DND-41 (cell line): ENCODE measurements at regions not wholly inside any gene's neighbourhood (a gene's known extent, or its start where the extent isn't known, plus 50 kb on each side); places are given as distances from the start of the nearest gene placed in this dataset.

Experiments used
- ATAC-seq: fragments of 200-7000 bp; cut with Tn5 transposase; 3 replicates; pipeline ENCODE4 v1.9.1; 2021; ENCODE audit warnings: low read depth; ENCODE audit not compliant: insufficient read depth
- DNase-seq: peaks from one replicate; pipeline ENCODE4 v3.0.0-alpha.2; 2020
- H2AFZ ChIP-seq: 2 replicates; pipeline ENCODE4 v1.6.0; 2012; ENCODE audit warnings: low read depth, low read length
- H3K27ac ChIP-seq: 2 replicates; pipeline ENCODE4 v1.5.1; 2012; ENCODE audit warnings: low read length, inconsistent platforms
- H3K27me3 ChIP-seq: fragments of 200-600 bp; sonication (generic); 2 replicates; pipeline ENCODE4 v1.6.0; 2012; ENCODE audit warnings: low read length, mild to moderate bottlenecking, inconsistent platforms; ENCODE audit not compliant: insufficient read depth, poor library complexity
- H3K36me3 ChIP-seq: 2 replicates; pipeline ENCODE4 v1.5.1; 2012; ENCODE audit warnings: low read length, inconsistent platforms; ENCODE audit not compliant: insufficient read depth
- H3K4me1 ChIP-seq: 2 replicates; pipeline ENCODE4 v1.5.1; 2012; ENCODE audit warnings: mild to moderate bottlenecking, low read length; ENCODE audit not compliant: insufficient read depth
- H3K4me2 ChIP-seq: 2 replicates; pipeline ENCODE4 v1.6.0; 2012; ENCODE audit warnings: mild to moderate bottlenecking, moderate library complexity, low read length, inconsistent platforms; ENCODE audit not compliant: insufficient read depth
- H3K4me3 ChIP-seq, 2 experiments: fragments of 200-600 bp in 1 of 2; shearing (Covaris generic) in 1 of 2; 2 replicates each; pipeline ENCODE4 v1.5.1; 2012 to 2016; ENCODE audit warnings: inconsistent platforms in 2 of 2, low read length in 2 of 2, mild to moderate bottlenecking in 2 of 2, low read depth in 1 of 2, moderate library complexity in 1 of 2
- H3K79me2 ChIP-seq: 2 replicates; pipeline ENCODE4 v1.6.0; 2012; ENCODE audit warnings: low read length, inconsistent platforms; ENCODE audit not compliant: insufficient read depth
- H3K9ac ChIP-seq: 2 replicates; pipeline ENCODE4 v1.6.0; 2012; ENCODE audit warnings: low read depth, mild to moderate bottlenecking, inconsistent platforms, low read length, moderate library complexity
- H3K9me3 ChIP-seq: 2 replicates; pipeline ENCODE4 v1.5.1; 2012; ENCODE audit warnings: low read length, moderate library complexity, mild to moderate bottlenecking, inconsistent platforms; ENCODE audit not compliant: insufficient read depth, severe bottlenecking
- H4K20me1 ChIP-seq: 2 replicates; pipeline ENCODE4 v1.6.0; 2012; ENCODE audit warnings: low read length; ENCODE audit not compliant: insufficient read depth
- EZH2 ChIP-seq: IDR thresholded peaks from 3 replicates; pipeline ENCODE4 v1.6.1; 2012; ENCODE audit warnings: borderline replicate concordance, low read depth, mild to moderate bottlenecking, moderate library complexity, low read length, inconsistent platforms; ENCODE audit not compliant: severe bottlenecking
- TF ChIP-seq, protein P1 (sequence below): IDR thresholded peaks from 2 replicates; pipeline ENCODE4 v1.5.1; 2012; ENCODE audit warnings: borderline replicate concordance, low read length, moderate library complexity, mild to moderate bottlenecking; ENCODE audit not compliant: poor library complexity, severe bottlenecking; ENCODE audit errors: extremely low read depth

- H3K27ac ChIP-seq = no peak overlapping the region
- TF ChIP-seq, protein P1, sequence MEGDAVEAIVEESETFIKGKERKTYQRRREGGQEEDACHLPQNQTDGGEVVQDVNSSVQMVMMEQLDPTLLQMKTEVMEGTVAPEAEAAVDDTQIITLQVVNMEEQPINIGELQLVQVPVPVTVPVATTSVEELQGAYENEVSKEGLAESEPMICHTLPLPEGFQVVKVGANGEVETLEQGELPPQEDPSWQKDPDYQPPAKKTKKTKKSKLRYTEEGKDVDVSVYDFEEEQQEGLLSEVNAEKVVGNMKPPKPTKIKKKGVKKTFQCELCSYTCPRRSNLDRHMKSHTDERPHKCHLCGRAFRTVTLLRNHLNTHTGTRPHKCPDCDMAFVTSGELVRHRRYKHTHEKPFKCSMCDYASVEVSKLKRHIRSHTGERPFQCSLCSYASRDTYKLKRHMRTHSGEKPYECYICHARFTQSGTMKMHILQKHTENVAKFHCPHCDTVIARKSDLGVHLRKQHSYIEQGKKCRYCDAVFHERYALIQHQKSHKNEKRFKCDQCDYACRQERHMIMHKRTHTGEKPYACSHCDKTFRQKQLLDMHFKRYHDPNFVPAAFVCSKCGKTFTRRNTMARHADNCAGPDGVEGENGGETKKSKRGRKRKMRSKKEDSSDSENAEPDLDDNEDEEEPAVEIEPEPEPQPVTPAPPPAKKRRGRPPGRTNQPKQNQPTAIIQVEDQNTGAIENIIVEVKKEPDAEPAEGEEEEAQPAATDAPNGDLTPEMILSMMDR = no peak
- TF ChIP-seq EZH2 = no peak
- H3K9me3 ChIP-seq = no peaks in the 10 kb centered on the region
- H4K20me1 ChIP-seq = no peaks in the 10 kb centered on the region
- ATAC-seq (no peak), DNase-seq (no peak)
- no peak overlapping the region for H2AFZ ChIP-seq
- H3K4me2 ChIP-seq = no peak overlapping the region
- H3K79me2 ChIP-seq = no peaks in the 10 kb centered on the region
- H3K27me3 ChIP-seq = no peaks in the 10 kb centered on the region
- no peak overlapping the region for H3K9ac ChIP-seq
- H3K36me3 ChIP-seq = no peaks in the 10 kb centered on the region
- H3K4me1 ChIP-seq = no peaks in the 10 kb centered on the region
- H3K4me3 ChIP-seq = no peak overlapping the region
These were observed 199.4 kb upstream of the COL11A1 start for GRCh38 chr1:103307751-103308150.

DNA sequence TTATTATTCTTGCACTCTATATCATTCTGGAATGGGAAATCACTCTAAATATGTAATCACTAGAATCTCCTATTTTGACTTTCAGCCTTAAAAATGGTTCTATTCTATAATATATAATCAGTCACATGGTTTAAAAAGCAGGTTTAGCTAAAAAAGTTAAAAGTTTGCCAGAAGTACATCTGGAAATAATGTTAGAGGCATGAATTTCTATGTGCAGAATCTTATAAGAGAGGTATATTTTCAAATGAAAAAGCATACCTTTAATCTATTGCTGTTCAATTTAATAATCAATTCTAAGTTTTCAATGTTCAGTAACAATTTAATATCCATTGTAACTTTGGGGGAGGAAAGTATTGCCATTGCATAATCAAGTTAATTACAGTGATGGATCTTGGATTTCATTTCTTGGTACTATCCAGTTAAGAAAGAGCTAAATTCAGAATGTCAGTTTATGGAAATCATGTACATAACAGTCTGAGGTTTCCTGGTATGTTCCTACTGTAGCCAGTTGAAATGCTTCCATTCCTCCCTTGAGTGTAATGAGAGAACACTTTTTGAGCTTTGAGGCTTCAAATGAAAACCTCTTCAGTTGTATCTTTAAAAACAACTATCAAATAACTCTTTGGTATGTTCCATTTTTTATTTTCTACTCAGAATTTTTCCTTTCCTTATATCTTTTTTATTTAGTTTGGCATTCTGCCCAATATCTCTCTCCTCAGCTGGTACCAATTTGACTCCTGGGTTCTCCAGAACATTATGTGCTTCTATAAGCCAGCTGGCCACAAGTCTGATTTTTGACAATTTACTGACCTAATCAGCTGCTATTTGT is 175.7 kb upstream of the COL11A1 start:
- ATAC-seq (no peak), DNase-seq (no peak)
- Histone ChIP-seq H3K4me2 (no peak overlapping the region), H3K9me3 (no peaks in the 10 kb centered on the region), H4K20me1 (no peaks in the 10 kb centered on the region), H3K36me3 (no peaks in the 10 kb centered on the region), H3K9ac (no peak overlapping the region), H3K79me2 (no peaks in the 10 kb centered on the region), H3K4me3 (no peak overlapping the region), H3K4me1 (no peaks in the 10 kb centered on the region), H2AFZ (no peak overlapping the region), H3K27ac (no peak overlapping the region), H3K27me3 (no peaks in the 10 kb centered on the region)
- TF ChIP-seq, protein P1 = no peak
- TF ChIP-seq EZH2 = no peak

- H3K4me1 ChIP-seq = no peaks in the 10 kb centered on the region
- ATAC-seq (no peak), DNase-seq (no peak)
- TF ChIP-seq, protein P1 = no peak
- no peak overlapping the region for H3K4me2 ChIP-seq
- no peak overlapping the region for H3K27ac ChIP-seq
- H3K9ac ChIP-seq = no peak overlapping the region
- H3K79me2 ChIP-seq = no peaks in the 10 kb centered on the region
- no peaks in the 10 kb centered on the region for H3K27me3 ChIP-seq
- no peaks in the 10 kb centered on the region for H4K20me1 ChIP-seq
- H3K9me3 ChIP-seq = no peaks in the 10 kb centered on the region
- H3K4me3 ChIP-seq = no peak overlapping the region
- no peak overlapping the region for H2AFZ ChIP-seq
- no peaks in the 10 kb centered on the region for H3K36me3 ChIP-seq
These were observed 175.0 kb upstream of the COL11A1 start for GRCh38 chr1:103283371-103283770.
